ENCODE measurements at regions not wholly inside any gene's neighbourhood (a gene's known extent, or its start where the extent isn't known, plus 50 kb on each side); places are given as distances from the start of the nearest gene placed in this dataset.

- Histone ChIP-seq H3K4me1 (ENCODE audit: control insufficient read depth, insufficient read depth, low read length) (no peaks in the 10 kb centered on the region), H3K27me3 (ENCODE audit: control insufficient read depth, insufficient read depth, low read length) (no peaks in the 10 kb centered on the region), H3K36me3 (ENCODE audit: control insufficient read depth, insufficient read depth, low read length) (no peaks in the 10 kb centered on the region), H3K9ac (ENCODE audit: low read length) (no peak overlapping the region), H3K4me3 (ENCODE audit: low read length) (no peak overlapping the region), H3K27ac (ENCODE audit: low read depth, low read length) (no peak overlapping the region)
Observed at GRCh38 chr14:104333646-104334423, 195.4 kb downstream of the KIF26A start.

DNA sequence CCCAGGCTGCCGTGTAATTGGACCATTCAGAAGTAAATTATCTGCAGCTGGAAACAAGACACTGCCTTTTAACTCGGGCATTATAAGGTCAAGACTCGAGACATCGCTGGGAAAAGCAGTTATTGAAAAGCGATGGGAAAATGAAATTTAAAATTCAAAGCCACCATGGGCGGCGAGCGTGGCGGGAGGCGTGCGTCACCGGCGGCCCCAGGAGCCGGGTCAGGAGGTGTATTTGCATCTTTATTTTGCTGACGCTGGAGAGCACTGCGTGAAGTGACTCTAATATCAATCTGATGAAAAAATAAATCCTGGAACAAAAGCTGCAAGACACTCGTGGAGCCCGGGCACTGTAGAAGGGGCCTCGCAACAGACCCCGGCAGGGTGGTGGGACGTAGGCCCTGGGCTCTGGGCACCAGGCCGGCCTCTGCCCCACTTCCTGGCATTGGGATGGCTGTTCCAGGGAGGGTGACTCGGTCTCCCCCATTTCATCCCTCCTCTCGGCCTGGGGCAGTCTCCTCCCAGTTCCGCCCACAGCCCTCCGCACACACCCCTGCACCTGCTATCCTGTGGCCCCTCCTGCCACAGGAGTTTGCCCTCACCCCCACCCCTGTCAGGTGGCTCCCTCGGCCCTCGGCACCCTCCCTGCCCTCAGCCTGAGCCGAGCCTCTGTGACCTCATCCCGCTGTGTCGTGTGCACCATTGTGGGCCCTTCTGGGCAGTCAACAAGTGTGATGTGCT is 196.2 kb downstream of the KIF26A start:
- Histone ChIP-seq H3K9ac (ENCODE audit: low read length) (no peak overlapping the region), H3K27ac (ENCODE audit: low read depth, low read length) (no peak overlapping the region), H3K4me1 (ENCODE audit: control insufficient read depth, insufficient read depth, low read length) (no peaks in the 10 kb centered on the region), H3K4me3 (ENCODE audit: low read length) (no peak overlapping the region), H3K36me3 (ENCODE audit: control insufficient read depth, insufficient read depth, low read length) (no peaks in the 10 kb centered on the region), H3K27me3 (ENCODE audit: control insufficient read depth, insufficient read depth, low read length) (no peaks in the 10 kb centered on the region)

DNA sequence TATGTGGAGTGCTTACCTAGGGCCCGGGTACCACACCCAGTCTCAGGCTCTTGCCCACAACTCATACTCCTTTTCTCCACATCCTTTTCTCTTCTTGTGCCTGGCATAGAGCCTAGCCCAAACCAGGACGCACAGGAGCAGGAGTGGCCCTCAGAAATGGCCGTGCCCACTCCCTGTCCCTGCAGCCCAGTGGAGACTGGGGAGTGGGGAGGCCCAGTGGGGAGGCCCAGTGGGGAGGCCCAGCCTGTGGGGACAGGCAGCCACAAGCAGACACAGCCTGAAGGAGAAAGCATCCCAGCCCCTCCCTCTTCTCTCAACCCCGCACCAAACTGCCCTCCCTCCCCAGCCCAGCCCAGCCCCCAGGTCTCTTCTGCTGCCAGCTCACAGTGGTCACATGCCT is 196.8 kb downstream of the KIF26A start:
- Histone ChIP-seq H3K27ac (ENCODE audit: low read depth, low read length) (no peak overlapping the region), H3K4me1 (ENCODE audit: control insufficient read depth, insufficient read depth, low read length) (no peaks in the 10 kb centered on the region), H3K9ac (ENCODE audit: low read length) (no peak overlapping the region), H3K27me3 (ENCODE audit: control insufficient read depth, insufficient read depth, low read length) (no peaks in the 10 kb centered on the region), H3K4me3 (ENCODE audit: low read length) (no peak overlapping the region), H3K36me3 (ENCODE audit: control insufficient read depth, insufficient read depth, low read length) (no peaks in the 10 kb centered on the region)

- Histone ChIP-seq H3K36me3 (ENCODE audit: control insufficient read depth, insufficient read depth, low read length) (no peaks in the 10 kb centered on the region), H3K4me3 (ENCODE audit: low read length) (no peak overlapping the region), H3K9ac (ENCODE audit: low read length) (no peak overlapping the region), H3K27ac (ENCODE audit: low read depth, low read length) (no peak overlapping the region), H3K27me3 (ENCODE audit: control insufficient read depth, insufficient read depth, low read length) (no peaks in the 10 kb centered on the region), H3K4me1 (ENCODE audit: control insufficient read depth, insufficient read depth, low read length) (no peaks in the 10 kb centered on the region)
Observed at GRCh38 chr14:104335611-104336010, 197.2 kb downstream of the KIF26A start.

DNA sequence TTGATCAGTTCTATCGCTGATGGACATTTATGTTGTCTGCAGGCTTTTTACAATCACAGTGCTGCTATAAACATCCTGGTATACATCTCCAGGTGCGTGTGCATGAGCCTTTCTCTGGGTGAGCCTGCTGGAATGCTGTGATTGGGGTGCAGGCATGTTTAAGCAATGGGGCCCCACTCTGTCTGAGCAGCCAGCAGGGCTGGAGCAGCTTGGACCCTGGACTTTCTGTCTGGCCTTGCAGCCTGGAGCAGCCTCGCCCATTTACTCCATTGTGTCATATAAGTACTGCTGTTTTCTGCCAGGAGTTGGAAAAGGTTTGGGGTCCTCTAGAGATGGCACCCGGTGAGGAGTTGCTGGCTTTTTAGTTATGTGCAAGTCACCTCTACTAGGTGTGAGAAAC is 199.0 kb downstream of the KIF26A start:
- no peaks in the 10 kb centered on the region for H3K27me3 ChIP-seq (ENCODE audit: control insufficient read depth, insufficient read depth, low read length)
- H3K9ac ChIP-seq (ENCODE audit: low read length), result no peak overlapping the region
- H3K27ac ChIP-seq (ENCODE audit: low read depth, low read length), result no peak overlapping the region
- no peaks in the 10 kb centered on the region for H3K4me1 ChIP-seq (ENCODE audit: control insufficient read depth, insufficient read depth, low read length)
- H3K36me3 ChIP-seq (ENCODE audit: control insufficient read depth, insufficient read depth, low read length), result no peaks in the 10 kb centered on the region
- H3K4me3 ChIP-seq (ENCODE audit: low read length), result no peak overlapping the region

DNA sequence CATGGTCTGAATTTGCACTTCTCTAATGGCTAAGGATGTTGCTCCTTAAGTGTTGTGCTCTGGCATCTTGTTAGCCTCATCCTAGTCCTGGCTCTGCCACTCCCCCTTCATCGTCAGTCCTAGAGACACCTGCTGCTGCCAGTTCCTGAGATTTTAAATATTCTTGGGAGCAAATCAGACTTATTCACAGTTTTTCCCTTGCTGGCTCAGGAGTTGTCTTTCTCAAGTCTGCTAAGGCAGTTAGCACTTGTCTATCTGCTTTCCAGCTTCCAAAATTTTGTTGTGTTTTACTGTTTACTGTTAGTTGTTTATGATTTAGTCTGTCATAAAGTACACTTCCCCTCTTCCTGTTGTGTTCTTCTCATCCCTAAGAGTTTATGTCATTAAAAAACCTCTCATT is 201.0 kb downstream of the KIF26A start:
- Histone ChIP-seq H3K27me3 (ENCODE audit: control insufficient read depth, insufficient read depth, low read length) (peaks cover 7% of the 10 kb centered on the region), H3K4me3 (ENCODE audit: low read length) (no peak overlapping the region), H3K9ac (ENCODE audit: low read length) (no peak overlapping the region), H3K36me3 (ENCODE audit: control insufficient read depth, insufficient read depth, low read length) (no peaks in the 10 kb centered on the region), H3K4me1 (ENCODE audit: control insufficient read depth, insufficient read depth, low read length) (no peaks in the 10 kb centered on the region), H3K27ac (ENCODE audit: low read depth, low read length) (no peak overlapping the region)

GRCh38 chr14:104339829-104340228 is 201.4 kb downstream of the KIF26A start:
- Histone ChIP-seq H3K36me3 (ENCODE audit: control insufficient read depth, insufficient read depth, low read length) (no peaks in the 10 kb centered on the region), H3K4me3 (ENCODE audit: low read length) (no peak overlapping the region), H3K27me3 (ENCODE audit: control insufficient read depth, insufficient read depth, low read length) (peaks cover 7% of the 10 kb centered on the region), H3K4me1 (ENCODE audit: control insufficient read depth, insufficient read depth, low read length) (no peaks in the 10 kb centered on the region), H3K9ac (ENCODE audit: low read length) (no peak overlapping the region), H3K27ac (ENCODE audit: low read depth, low read length) (no peak overlapping the region)

DNA sequence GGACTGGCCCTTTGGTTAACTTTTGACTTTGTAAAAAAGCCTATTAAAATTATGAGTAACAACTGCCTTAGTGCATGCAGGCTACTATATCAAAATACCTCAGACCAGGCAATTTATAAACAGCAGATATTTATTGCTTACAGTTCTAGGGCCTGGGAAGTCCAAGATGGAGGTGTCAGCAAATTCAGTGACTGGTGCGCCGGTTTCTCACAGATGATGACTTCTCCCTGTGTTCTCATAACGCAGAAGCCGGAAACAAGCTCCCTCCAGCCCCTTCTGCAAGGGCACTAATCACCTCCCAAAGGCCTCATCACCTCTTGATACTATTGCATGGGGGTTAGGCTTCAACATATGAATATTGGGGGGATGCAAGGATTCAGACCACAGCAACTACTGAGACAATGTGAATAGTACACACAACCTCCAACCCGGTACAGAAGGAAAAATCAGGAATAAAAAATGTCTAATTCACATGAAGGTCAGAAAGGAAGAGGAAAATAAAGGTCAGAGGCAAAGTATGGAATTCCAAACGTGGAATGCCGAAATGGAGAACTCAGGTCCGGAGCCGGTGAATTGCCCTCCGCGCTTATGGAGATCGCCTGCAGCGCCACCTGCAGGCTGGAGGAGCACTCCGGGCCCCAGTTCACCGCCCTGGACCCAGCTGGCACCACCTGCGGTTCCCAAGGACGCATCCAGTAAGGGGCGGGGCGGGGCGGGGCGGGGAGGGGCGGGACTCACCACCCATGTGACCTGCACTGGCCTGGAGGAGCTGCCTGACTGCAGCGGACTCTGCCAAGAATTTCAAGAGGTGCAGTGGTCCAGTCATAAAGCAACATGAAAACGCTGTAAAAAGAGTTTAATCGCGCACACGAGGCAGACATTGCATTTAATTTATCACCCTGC is 203.4 kb downstream of the KIF26A start:
- Histone ChIP-seq H3K27me3 (ENCODE audit: control insufficient read depth, insufficient read depth, low read length) (peaks cover 7% of the 10 kb centered on the region), H3K9ac (ENCODE audit: low read length) (peak overlapping the region; percentile 10), H3K36me3 (ENCODE audit: control insufficient read depth, insufficient read depth, low read length) (no peaks in the 10 kb centered on the region), H3K4me1 (ENCODE audit: control insufficient read depth, insufficient read depth, low read length) (no peaks in the 10 kb centered on the region), H3K27ac (ENCODE audit: low read depth, low read length) (no peak overlapping the region), H3K4me3 (ENCODE audit: low read length) (no peak overlapping the region)

GRCh38 chr14:104342435-104343293 is 204.3 kb downstream of the KIF26A start:
- no peak overlapping the region for H3K4me3 ChIP-seq (ENCODE audit: low read length)
- peaks cover 7% of the 10 kb centered on the region for H3K27me3 ChIP-seq (ENCODE audit: control insufficient read depth, insufficient read depth, low read length)
- H3K27ac ChIP-seq (ENCODE audit: low read depth, low read length), result no peak overlapping the region
- H3K4me1 ChIP-seq (ENCODE audit: control insufficient read depth, insufficient read depth, low read length), result no peaks in the 10 kb centered on the region
- H3K36me3 ChIP-seq (ENCODE audit: control insufficient read depth, insufficient read depth, low read length), result no peaks in the 10 kb centered on the region
- H3K9ac ChIP-seq (ENCODE audit: low read length), result no peak overlapping the region

DNA sequence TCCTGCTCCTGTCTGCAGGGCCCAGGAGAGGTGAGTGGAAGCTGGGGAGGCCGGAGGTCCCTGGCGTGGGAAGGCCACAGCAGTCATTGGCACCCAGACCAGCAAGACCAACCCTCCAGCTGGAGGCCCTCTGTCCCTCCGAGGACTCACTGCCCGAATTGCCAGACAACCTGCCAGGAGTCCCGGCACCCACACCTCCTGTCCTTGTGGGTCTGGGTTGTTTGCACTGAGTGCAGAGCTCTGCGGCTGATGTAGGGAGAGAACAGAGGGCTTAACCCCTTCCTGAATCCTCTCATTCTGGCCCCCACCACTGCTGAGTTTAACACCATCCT is 204.9 kb downstream of the KIF26A start:
- Histone ChIP-seq H3K4me1 (ENCODE audit: control insufficient read depth, insufficient read depth, low read length) (no peaks in the 10 kb centered on the region), H3K36me3 (ENCODE audit: control insufficient read depth, insufficient read depth, low read length) (no peaks in the 10 kb centered on the region), H3K9ac (ENCODE audit: low read length) (no peak overlapping the region), H3K4me3 (ENCODE audit: low read length) (no peak overlapping the region), H3K27ac (ENCODE audit: low read depth, low read length) (no peak overlapping the region), H3K27me3 (ENCODE audit: control insufficient read depth, insufficient read depth, low read length) (peaks cover 7% of the 10 kb centered on the region)

GRCh38 chr14:104343690-104344640 is 205.6 kb downstream of the KIF26A start:
- no peaks in the 10 kb centered on the region for H3K36me3 ChIP-seq (ENCODE audit: control insufficient read depth, insufficient read depth, low read length)
- H3K27ac ChIP-seq (ENCODE audit: low read depth, low read length), result no peak overlapping the region
- H3K4me3 ChIP-seq (ENCODE audit: low read length), result no peak overlapping the region
- peaks cover 7% of the 10 kb centered on the region for H3K27me3 ChIP-seq (ENCODE audit: control insufficient read depth, insufficient read depth, low read length)
- H3K4me1 ChIP-seq (ENCODE audit: control insufficient read depth, insufficient read depth, low read length), result no peaks in the 10 kb centered on the region
- no peak overlapping the region for H3K9ac ChIP-seq (ENCODE audit: low read length)

Data from rectal smooth muscle tissue (tissue), 1 donor.